ENCODE measurements at regions not wholly inside any gene's neighbourhood (a gene's known extent, or its start where the extent isn't known, plus 50 kb on each side); places are given as distances from the start of the nearest gene placed in this dataset.

DNA sequence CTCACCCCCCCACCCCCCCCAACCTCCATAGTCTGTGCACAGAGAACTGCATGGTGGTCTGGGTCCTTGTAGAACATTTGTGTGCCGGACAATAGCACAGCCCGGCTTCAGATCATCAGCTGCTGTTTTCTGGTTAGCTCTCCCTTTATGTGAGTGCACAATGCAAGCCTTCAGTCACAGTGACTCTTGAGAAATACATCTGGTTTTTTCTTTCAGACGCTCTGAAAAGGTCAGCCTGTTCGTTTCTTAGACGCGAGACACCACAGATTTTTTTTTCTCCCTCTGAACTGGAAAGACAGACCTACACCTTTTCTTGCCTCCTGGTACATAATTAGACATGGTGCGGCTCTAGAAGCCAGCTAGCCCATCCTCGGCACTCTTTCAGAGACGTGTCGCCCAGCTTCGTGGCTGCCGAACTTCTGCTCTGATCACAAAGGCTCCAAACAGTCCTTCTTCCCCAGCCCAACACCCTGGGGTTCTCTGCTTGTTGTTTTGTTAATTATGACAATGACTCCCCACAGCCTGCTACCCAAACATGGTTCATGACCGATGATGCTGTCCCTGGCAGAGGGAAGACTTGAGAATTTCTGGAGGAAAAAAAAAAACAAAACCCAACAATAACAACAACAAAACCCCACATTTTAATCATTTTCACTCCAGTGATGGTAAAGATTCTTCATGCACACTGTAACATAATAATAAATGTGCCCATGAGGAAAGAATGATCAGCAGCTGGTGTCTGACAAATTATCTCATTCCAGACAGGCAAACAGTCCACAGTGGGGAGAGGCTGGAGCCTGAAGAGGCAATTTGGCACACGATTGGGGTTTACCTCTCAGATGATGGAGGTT is 241.4 kb upstream of the ZNF462 start:
- no peaks in the 10 kb centered on the region for H3K4me1 ChIP-seq (ENCODE audit: insufficient read depth, low read length)
- no peaks in the 10 kb centered on the region for H4K20me1 ChIP-seq (ENCODE audit: low read length)
- H2AFZ ChIP-seq (ENCODE audit: low read length): no peak overlapping the region
- no peaks in the 10 kb centered on the region for H3K79me2 ChIP-seq (ENCODE audit: low read length)
- no peaks in the 10 kb centered on the region for H3F3A ChIP-seq (ENCODE audit: low read length, unreplicated experiment)
- CTCF ChIA-PET: no interaction called here
- POLR2A ChIA-PET (ENCODE audit: unreplicated experiment): no interaction called here
- DNase-seq: no peak
- intact Hi-C loops (cut with micrococcal nuclease): no loop called here
- no peak overlapping the region for H3K4me3 ChIP-seq (ENCODE audit: low read length)
- no peak overlapping the region for H3K4me2 ChIP-seq (ENCODE audit: low read length)
- no peak overlapping the region for H3K9ac ChIP-seq (ENCODE audit: low read length)
- H3K27me3 ChIP-seq (ENCODE audit: low read length): no peaks in the 10 kb centered on the region
- TF ChIP-seq EZH2phosphoT487 (IDR thresholded peaks at IDR 0.05; ENCODE audit: borderline replicate concordance, low read length) (no peak), EZH2 (IDR thresholded peaks at IDR 0.05; ENCODE audit: low read length, unreplicated experiment) (no peak)
- TF ChIP-seq, protein P1, sequence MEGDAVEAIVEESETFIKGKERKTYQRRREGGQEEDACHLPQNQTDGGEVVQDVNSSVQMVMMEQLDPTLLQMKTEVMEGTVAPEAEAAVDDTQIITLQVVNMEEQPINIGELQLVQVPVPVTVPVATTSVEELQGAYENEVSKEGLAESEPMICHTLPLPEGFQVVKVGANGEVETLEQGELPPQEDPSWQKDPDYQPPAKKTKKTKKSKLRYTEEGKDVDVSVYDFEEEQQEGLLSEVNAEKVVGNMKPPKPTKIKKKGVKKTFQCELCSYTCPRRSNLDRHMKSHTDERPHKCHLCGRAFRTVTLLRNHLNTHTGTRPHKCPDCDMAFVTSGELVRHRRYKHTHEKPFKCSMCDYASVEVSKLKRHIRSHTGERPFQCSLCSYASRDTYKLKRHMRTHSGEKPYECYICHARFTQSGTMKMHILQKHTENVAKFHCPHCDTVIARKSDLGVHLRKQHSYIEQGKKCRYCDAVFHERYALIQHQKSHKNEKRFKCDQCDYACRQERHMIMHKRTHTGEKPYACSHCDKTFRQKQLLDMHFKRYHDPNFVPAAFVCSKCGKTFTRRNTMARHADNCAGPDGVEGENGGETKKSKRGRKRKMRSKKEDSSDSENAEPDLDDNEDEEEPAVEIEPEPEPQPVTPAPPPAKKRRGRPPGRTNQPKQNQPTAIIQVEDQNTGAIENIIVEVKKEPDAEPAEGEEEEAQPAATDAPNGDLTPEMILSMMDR (conservative IDR thresholded peaks at IDR 0.05; ENCODE audit: low read depth, low read length): no peak
- BruUV-seq (replicated peaks): no TSS peak
- ATAC-seq: no peak
- no peaks in the 10 kb centered on the region for H3K9me2 ChIP-seq (replicated peaks; ENCODE audit: low read length)
- no peak overlapping the region for H3K27ac ChIP-seq (ENCODE audit: low read length)
- H3K9me3 ChIP-seq (ENCODE audit: low read length): no peaks in the 10 kb centered on the region
- no peaks in the 10 kb centered on the region for H3K36me3 ChIP-seq (ENCODE audit: low read depth, low read length)

DNA sequence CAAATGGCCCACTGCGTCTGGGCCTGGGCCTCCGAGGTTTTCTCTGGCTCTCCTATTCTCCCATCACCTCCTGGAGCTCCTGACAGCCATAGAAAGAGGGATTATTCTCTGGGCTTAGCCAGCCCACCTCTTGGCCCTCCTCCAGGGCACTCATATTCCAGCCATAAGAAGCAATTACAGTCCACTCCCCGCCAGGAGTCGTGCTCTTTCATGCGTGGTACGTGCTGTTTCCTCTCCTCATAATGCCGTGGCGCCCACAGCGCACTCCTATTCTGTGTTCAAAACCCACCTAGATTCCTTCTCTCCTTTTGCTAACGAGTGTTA is 240.8 kb upstream of the ZNF462 start:
- no peaks in the 10 kb centered on the region for H3F3A ChIP-seq (ENCODE audit: low read length, unreplicated experiment)
- H2AFZ ChIP-seq (ENCODE audit: low read length): no peak overlapping the region
- H3K4me2 ChIP-seq (ENCODE audit: low read length): no peak overlapping the region
- no peak for DNase-seq
- no peaks in the 10 kb centered on the region for H3K27me3 ChIP-seq (ENCODE audit: low read length)
- no peak overlapping the region for H3K9ac ChIP-seq (ENCODE audit: low read length)
- ChIA-PET CTCF (no interaction called here), POLR2A (ENCODE audit: unreplicated experiment) (no interaction called here)
- H3K9me3 ChIP-seq (ENCODE audit: low read length): no peaks in the 10 kb centered on the region
- H3K36me3 ChIP-seq (ENCODE audit: low read depth, low read length): no peaks in the 10 kb centered on the region
- TF ChIP-seq, protein P1 (conservative IDR thresholded peaks at IDR 0.05; ENCODE audit: low read depth, low read length): no peak
- TF ChIP-seq EZH2 (IDR thresholded peaks at IDR 0.05; ENCODE audit: low read length, unreplicated experiment) (no peak), EZH2phosphoT487 (IDR thresholded peaks at IDR 0.05; ENCODE audit: borderline replicate concordance, low read length) (no peak)
- H4K20me1 ChIP-seq (ENCODE audit: low read length): no peaks in the 10 kb centered on the region
- no peak overlapping the region for H3K4me3 ChIP-seq (ENCODE audit: low read length)
- no peak for ATAC-seq
- H3K79me2 ChIP-seq (ENCODE audit: low read length): no peaks in the 10 kb centered on the region
- H3K27ac ChIP-seq (ENCODE audit: low read length): no peak overlapping the region
- intact Hi-C loops (cut with micrococcal nuclease): no loop called here
- BruUV-seq (replicated peaks): no TSS peak
- H3K4me1 ChIP-seq (ENCODE audit: insufficient read depth, low read length): no peaks in the 10 kb centered on the region
- H3K9me2 ChIP-seq (replicated peaks; ENCODE audit: low read length): no peaks in the 10 kb centered on the region

DNA sequence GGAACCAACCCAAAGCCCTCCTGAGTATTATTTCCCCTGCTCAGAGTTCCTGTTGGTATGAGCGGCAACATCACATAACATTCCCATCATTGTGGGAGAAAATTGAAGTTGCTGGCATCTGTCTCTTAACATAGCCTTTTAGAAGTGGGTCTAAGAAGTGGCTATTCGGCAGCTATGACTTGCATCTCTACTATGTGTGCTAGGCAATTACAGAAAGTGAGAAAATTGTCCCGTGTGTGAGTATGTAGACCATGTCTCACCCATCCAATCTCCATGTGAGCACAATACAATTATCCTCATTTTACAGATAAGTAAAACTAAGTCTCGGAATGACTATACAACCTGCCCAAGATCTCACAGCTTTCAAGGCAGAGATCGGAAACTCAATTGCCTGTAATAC is 239.4 kb upstream of the ZNF462 start:
- BruUV-seq (replicated peaks): no TSS peak
- Histone ChIP-seq H3F3A (ENCODE audit: low read length, unreplicated experiment) (no peaks in the 10 kb centered on the region), H3K9me2 (replicated peaks; ENCODE audit: low read length) (no peaks in the 10 kb centered on the region), H3K4me1 (ENCODE audit: insufficient read depth, low read length) (no peaks in the 10 kb centered on the region), H3K79me2 (ENCODE audit: low read length) (no peaks in the 10 kb centered on the region), H3K27me3 (ENCODE audit: low read length) (no peaks in the 10 kb centered on the region), H3K27ac (ENCODE audit: low read length) (no peak overlapping the region), H3K4me2 (ENCODE audit: low read length) (no peak overlapping the region), H3K36me3 (ENCODE audit: low read depth, low read length) (no peaks in the 10 kb centered on the region), H3K9me3 (ENCODE audit: low read length) (no peaks in the 10 kb centered on the region), H2AFZ (ENCODE audit: low read length) (no peak overlapping the region), H3K4me3 (ENCODE audit: low read length) (no peak overlapping the region), H4K20me1 (ENCODE audit: low read length) (no peaks in the 10 kb centered on the region), H3K9ac (ENCODE audit: low read length) (no peak overlapping the region)
- DNase-seq (no peak), ATAC-seq (no peak)
- intact Hi-C loops (cut with micrococcal nuclease): no loop called here
- TF ChIP-seq EZH2 (IDR thresholded peaks at IDR 0.05; ENCODE audit: low read length, unreplicated experiment) (no peak), EZH2phosphoT487 (IDR thresholded peaks at IDR 0.05; ENCODE audit: borderline replicate concordance, low read length) (no peak)
- TF ChIP-seq, protein P1 (conservative IDR thresholded peaks at IDR 0.05; ENCODE audit: low read depth, low read length): no peak
- POLR2A ChIA-PET (ENCODE audit: unreplicated experiment): no interaction called here
- CTCF ChIA-PET: no interaction called here
